ENCODE measurements at regions not wholly inside any gene's neighbourhood (a gene's known extent, or its start where the extent isn't known, plus 50 kb on each side); places are given as distances from the start of the nearest gene placed in this dataset.

DNA sequence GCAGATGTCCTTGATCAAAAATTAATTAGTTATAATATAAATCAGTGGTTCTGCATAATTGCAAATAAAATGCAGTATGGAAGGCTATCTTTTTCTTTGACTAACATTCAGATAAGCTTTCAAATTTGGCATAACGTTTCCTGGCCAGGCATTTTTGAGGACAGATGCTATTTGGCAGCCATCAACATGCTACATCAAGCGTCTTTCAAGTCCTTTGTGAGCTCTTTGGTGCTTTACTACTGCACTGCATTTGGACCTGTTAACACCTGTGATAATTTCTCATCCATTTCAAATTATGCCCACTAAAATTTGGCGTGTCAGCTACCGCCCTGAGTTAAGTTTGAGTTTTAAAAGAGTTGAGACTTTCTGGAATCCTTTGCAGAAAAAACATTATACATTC lies 545.7 kb downstream of the STK39 start:
- no peak overlapping the region for H3K9ac ChIP-seq (ENCODE audit: low read length)
- H3K4me2 ChIP-seq (ENCODE audit: low read length) = no peak overlapping the region
- H3K9me3 ChIP-seq (ENCODE audit: low read length) = no peaks in the 10 kb centered on the region
- no peak overlapping the region for H3K27ac ChIP-seq (ENCODE audit: low read length)
- H3K79me2 ChIP-seq (replicated peaks; ENCODE audit: insufficient read depth, low read length) = no peaks in the 10 kb centered on the region
- no peaks in the 10 kb centered on the region for H3K27me3 ChIP-seq (ENCODE audit: insufficient read depth, low read depth, low read length)
- no peaks in the 10 kb centered on the region for H4K20me1 ChIP-seq (ENCODE audit: insufficient read depth)
- TF ChIP-seq TAF1 (IDR thresholded peaks at IDR 0.05; ENCODE audit: low read depth) (no peak), MXI1 (conservative IDR thresholded peaks at IDR 0.05; ENCODE audit: poor library complexity, severe bottlenecking) (no peak), EZH2 (IDR thresholded peaks at IDR 0.05; ENCODE audit: borderline replicate concordance, insufficient read depth, low read length, poor library complexity, severe bottlenecking) (no peak), POLR2AphosphoS5 (IDR thresholded peaks at IDR 0.05) (no peak), EP300 (conservative IDR thresholded peaks at IDR 0.05; ENCODE audit: poor library complexity, severe bottlenecking) (no peak), RAD21 (conservative IDR thresholded peaks at IDR 0.05) (no peak), SMC3 (conservative IDR thresholded peaks at IDR 0.05; ENCODE audit: poor library complexity) (no peak)
- TF ChIP-seq, protein P1, sequence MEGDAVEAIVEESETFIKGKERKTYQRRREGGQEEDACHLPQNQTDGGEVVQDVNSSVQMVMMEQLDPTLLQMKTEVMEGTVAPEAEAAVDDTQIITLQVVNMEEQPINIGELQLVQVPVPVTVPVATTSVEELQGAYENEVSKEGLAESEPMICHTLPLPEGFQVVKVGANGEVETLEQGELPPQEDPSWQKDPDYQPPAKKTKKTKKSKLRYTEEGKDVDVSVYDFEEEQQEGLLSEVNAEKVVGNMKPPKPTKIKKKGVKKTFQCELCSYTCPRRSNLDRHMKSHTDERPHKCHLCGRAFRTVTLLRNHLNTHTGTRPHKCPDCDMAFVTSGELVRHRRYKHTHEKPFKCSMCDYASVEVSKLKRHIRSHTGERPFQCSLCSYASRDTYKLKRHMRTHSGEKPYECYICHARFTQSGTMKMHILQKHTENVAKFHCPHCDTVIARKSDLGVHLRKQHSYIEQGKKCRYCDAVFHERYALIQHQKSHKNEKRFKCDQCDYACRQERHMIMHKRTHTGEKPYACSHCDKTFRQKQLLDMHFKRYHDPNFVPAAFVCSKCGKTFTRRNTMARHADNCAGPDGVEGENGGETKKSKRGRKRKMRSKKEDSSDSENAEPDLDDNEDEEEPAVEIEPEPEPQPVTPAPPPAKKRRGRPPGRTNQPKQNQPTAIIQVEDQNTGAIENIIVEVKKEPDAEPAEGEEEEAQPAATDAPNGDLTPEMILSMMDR (IDR thresholded peaks at IDR 0.05; ENCODE audit: poor library complexity, severe bottlenecking) = no peak
- TF ChIP-seq, protein P2, sequence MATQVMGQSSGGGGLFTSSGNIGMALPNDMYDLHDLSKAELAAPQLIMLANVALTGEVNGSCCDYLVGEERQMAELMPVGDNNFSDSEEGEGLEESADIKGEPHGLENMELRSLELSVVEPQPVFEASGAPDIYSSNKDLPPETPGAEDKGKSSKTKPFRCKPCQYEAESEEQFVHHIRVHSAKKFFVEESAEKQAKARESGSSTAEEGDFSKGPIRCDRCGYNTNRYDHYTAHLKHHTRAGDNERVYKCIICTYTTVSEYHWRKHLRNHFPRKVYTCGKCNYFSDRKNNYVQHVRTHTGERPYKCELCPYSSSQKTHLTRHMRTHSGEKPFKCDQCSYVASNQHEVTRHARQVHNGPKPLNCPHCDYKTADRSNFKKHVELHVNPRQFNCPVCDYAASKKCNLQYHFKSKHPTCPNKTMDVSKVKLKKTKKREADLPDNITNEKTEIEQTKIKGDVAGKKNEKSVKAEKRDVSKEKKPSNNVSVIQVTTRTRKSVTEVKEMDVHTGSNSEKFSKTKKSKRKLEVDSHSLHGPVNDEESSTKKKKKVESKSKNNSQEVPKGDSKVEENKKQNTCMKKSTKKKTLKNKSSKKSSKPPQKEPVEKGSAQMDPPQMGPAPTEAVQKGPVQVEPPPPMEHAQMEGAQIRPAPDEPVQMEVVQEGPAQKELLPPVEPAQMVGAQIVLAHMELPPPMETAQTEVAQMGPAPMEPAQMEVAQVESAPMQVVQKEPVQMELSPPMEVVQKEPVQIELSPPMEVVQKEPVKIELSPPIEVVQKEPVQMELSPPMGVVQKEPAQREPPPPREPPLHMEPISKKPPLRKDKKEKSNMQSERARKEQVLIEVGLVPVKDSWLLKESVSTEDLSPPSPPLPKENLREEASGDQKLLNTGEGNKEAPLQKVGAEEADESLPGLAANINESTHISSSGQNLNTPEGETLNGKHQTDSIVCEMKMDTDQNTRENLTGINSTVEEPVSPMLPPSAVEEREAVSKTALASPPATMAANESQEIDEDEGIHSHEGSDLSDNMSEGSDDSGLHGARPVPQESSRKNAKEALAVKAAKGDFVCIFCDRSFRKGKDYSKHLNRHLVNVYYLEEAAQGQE (IDR thresholded peaks at IDR 0.05; ENCODE audit: borderline replicate concordance) = no peak
- no peaks in the 10 kb centered on the region for H3K9me2 ChIP-seq (ENCODE audit: insufficient read depth, low read length)
- H3K4me3 ChIP-seq (ENCODE audit: low read length) = no peak overlapping the region
- H3F3A ChIP-seq (ENCODE audit: insufficient read depth, low read length, poor library complexity, severe bottlenecking) = no peaks in the 10 kb centered on the region
- no peaks in the 10 kb centered on the region for H3K36me3 ChIP-seq (ENCODE audit: insufficient read depth, low read length)
- no peak overlapping the region for H2AFZ ChIP-seq (ENCODE audit: low read depth, low read length)

DNA sequence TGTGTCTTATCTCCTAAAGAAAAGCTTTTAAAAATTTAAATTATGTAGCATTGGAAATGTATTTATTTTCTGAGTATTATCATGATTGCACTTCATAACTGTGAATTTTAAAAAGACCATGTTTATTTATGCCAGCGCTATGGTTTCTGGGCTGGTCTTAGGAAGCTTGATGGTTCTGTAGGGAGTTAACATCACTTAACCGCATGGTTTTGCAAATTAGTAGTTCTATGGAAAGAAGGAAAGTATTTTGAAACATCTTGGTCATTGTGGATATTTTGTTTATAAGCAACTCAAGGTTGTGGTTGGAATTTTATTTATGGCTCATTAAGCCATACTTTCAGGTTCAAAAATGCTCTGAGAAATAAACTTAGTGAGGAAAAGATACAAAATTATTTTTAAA lies 549.4 kb downstream of the STK39 start:
- Histone ChIP-seq H4K20me1 (ENCODE audit: insufficient read depth) (no peaks in the 10 kb centered on the region), H3K4me2 (ENCODE audit: low read length) (no peak overlapping the region), H3F3A (ENCODE audit: insufficient read depth, low read length, poor library complexity, severe bottlenecking) (no peaks in the 10 kb centered on the region), H2AFZ (ENCODE audit: low read depth, low read length) (no peak overlapping the region), H3K9me3 (ENCODE audit: low read length) (no peaks in the 10 kb centered on the region), H3K36me3 (ENCODE audit: insufficient read depth, low read length) (no peaks in the 10 kb centered on the region), H3K9me2 (ENCODE audit: insufficient read depth, low read length) (no peaks in the 10 kb centered on the region), H3K9ac (ENCODE audit: low read length) (no peak overlapping the region), H3K27me3 (ENCODE audit: insufficient read depth, low read depth, low read length) (no peaks in the 10 kb centered on the region), H3K27ac (ENCODE audit: low read length) (no peak overlapping the region), H3K4me3 (ENCODE audit: low read length) (no peak overlapping the region), H3K79me2 (replicated peaks; ENCODE audit: insufficient read depth, low read length) (no peaks in the 10 kb centered on the region)
- TF ChIP-seq SMC3 (conservative IDR thresholded peaks at IDR 0.05; ENCODE audit: poor library complexity) (no peak), RAD21 (conservative IDR thresholded peaks at IDR 0.05) (no peak), EZH2 (IDR thresholded peaks at IDR 0.05; ENCODE audit: borderline replicate concordance, insufficient read depth, low read length, poor library complexity, severe bottlenecking) (no peak), MXI1 (conservative IDR thresholded peaks at IDR 0.05; ENCODE audit: poor library complexity, severe bottlenecking) (no peak), POLR2AphosphoS5 (IDR thresholded peaks at IDR 0.05) (no peak)
- TF ChIP-seq, protein P1 (IDR thresholded peaks at IDR 0.05; ENCODE audit: poor library complexity, severe bottlenecking) = no peak

All from neural cell (in vitro differentiated cells).